ENCODE measurements at regions not wholly inside any gene's neighbourhood (a gene's known extent, or its start where the extent isn't known, plus 50 kb on each side); places are given as distances from the start of the nearest gene placed in this dataset.
A peak's percentile ranks its signal among the peaks of the same experiment; 100 is the strongest.

DNA sequence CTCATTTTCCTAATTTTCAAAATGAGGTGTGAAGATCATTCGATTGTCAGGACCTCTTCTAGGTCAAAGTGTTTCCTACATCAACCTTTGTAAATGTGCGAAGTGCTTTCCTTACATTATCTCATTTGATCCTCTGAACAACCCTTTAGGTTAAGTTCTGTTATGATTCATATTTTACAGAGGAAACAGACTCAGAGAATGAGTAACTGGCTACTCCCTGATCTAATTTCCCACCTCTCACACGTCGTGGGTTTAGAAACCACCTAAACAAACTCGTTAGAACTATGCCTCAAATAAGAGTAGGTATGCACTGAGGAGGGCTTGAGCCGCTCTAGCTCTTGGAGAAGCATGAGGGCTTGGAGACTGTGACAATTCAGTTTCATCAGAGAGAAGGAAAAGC lies 148.6 kb downstream of the CD47 start:
- H3K27me3 Mint-ChIP-seq, result peaks cover 0 to 6% of the 10 kb centered on the region in 2 donors
- peaks cover 3 to 4% of the 10 kb centered on the region in 2 donors for H3K9me3 Mint-ChIP-seq
- ATAC-seq (replicated peaks) (peak; percentile 43 to 64), DNase-seq (no peak)
- H3K4me3 Mint-ChIP-seq, result no peak overlapping the region
- H3K36me3 Mint-ChIP-seq, result no peaks in the 10 kb centered on the region
- H3K4me1 Mint-ChIP-seq, result peaks cover 8 to 20% of the 10 kb centered on the region in 2 donors
- no peak overlapping the region for H3K27ac Mint-ChIP-seq

DNA sequence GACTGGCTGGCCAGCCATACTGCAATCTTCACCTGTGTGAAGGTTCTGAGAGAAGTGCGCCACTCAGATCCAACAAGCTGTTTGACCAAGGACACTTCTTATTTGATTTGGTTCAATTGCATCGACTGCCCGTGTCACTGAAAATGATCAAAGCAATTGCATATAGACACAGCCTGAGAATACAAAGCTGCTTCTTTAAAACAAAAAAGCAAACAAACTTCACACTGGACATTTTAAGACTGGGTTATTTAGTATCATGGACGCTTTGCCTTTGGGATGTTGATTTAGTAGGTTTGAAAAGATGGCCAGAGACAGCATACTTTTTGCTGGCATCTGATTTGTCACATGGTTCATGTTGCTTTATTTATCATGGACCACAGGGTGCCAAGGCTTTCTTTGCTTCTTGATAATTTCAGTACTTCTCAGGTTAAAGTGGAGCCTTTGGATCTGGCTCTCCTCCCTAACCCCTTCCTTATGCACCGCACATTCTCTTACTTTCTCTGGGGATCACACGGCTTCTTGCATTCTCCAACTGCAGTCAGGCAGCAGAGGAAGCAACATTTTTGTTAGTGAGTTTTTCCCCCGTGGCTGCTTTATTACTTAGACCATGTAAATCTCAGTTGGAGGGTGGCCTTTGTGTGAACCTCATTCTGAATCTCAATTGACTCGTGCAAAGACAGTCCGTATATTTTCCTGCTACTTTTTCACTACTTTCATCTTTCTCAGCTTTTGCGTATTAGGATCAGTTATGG lies 151.0 kb downstream of the CD47 start:
- Mint-ChIP-seq H3K9me3 (no peaks in the 10 kb centered on the region), H3K27ac (no peak overlapping the region), H3K36me3 (no peaks in the 10 kb centered on the region)

DNA sequence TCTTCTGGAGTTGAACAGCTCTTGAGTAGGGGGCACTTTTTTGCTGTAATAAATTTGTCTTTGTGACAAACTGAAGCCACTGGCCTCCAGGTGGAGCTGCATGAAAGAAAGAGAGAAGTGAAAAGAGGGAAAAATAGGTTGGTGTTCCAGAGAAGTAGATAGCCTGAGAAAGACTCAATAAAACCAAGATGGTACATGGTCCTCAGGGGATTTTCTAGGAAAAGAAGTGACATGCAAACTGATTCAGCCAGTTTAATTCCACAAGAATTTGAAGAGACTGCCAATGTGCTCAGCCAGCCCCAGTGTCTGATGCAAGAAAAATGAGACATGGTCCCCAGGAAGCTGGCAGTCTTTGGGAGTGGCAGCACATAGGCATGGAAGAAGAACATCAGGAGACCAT lies 152.7 kb downstream of the CD47 start:
- ATAC-seq (replicated peaks) (peak in 1 of 2 donors; percentile 16), DNase-seq (no peak)
- H3K4me1 Mint-ChIP-seq, result peaks cover 8 to 20% of the 10 kb centered on the region in 2 donors
- peaks cover 0 to 4% of the 10 kb centered on the region in 2 donors for H3K27me3 Mint-ChIP-seq
- peaks cover 3 to 4% of the 10 kb centered on the region in 2 donors for H3K36me3 Mint-ChIP-seq
- H3K4me3 Mint-ChIP-seq, result no peak overlapping the region
- no peak overlapping the region for H3K27ac Mint-ChIP-seq
- peaks cover 4 to 5% of the 10 kb centered on the region in 2 donors for H3K9me3 Mint-ChIP-seq

More for the DNA sequence above, 151.0 kb downstream of the CD47 start:
- Mint-ChIP-seq H3K4me1 (peaks cover 8 to 20% of the 10 kb centered on the region in 2 donors), H3K4me3 (no peak overlapping the region), H3K27me3 (no peaks in the 10 kb centered on the region)
- DNase-seq (no peak), ATAC-seq (replicated peaks) (no peak)

DNA sequence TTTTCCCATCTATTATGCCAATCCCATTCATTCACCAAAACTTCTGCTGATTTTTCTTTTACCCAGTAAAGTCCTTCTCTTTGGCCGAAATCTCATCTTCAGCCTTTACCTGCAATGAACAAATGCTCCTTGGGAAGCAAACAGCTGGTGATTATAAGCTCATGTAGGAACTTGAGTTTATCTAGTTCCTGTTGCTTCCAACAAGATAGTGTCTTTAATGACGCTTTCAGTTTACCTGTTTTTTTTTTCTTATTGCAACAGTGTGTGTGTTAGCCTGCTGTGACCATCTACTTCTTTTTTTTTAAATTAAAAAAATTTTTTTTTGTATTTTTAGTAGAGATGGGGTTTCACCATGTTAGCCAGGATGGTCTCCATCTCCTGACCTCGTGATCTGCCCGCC lies 156.0 kb downstream of the CD47 start:
- Mint-ChIP-seq H3K36me3 (peaks cover 3 to 4% of the 10 kb centered on the region in 2 donors), H3K4me3 (no peak overlapping the region), H3K27ac (no peak overlapping the region), H3K4me1 (peaks cover 8% of the 10 kb centered on the region in 2 donors), H3K27me3 (peaks cover 0 to 4% of the 10 kb centered on the region in 2 donors), H3K9me3 (peaks cover 5 to 7% of the 10 kb centered on the region in 2 donors)
- ATAC-seq (replicated peaks), result no peak
- DNase-seq, result no peak

DNA sequence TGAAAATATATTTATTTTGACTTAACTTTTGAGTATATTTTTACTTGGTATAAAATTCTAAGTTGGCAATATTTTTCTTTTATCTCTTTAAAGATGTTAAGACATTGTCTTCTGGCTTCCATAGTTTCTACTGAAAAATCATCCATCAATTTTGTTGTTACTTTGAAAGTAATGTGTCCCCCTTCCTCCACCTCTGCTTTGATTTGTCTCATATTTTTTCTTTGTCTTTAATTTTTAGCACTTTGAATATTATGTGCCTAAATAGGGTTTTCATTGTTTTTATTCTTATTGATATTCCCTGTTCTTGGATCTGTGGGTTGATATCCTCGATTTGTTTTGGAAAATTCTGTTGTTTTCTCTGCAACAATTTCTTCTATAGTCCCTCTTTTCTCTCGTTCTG lies 157.4 kb downstream of the CD47 start:
- peaks cover 6 to 7% of the 10 kb centered on the region in 2 donors for H3K4me1 Mint-ChIP-seq
- no peak overlapping the region for H3K27ac Mint-ChIP-seq
- peaks cover 0 to 4% of the 10 kb centered on the region in 2 donors for H3K27me3 Mint-ChIP-seq

DNA sequence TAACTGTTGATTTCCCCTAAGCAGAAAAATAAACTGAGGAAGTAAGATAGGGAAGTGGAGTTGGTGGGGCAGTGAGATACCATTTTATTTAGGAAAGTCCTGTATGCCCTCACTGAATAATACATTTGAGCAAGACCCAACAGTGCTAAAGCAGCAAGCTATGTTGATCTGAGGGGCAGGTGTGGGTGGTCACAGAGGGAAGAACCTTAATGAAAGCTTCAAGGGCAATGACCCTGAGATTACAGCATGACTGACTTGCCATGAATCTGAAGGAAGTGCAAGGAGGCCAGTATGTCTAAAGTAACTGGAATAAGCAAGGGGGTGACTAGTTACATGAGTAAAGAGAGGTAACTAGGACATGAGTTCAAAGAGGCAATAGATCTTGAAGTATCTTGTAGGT lies 159.5 kb downstream of the CD47 start:
- Mint-ChIP-seq H3K4me3 (no peak overlapping the region), H3K27me3 (peaks cover 0 to 4% of the 10 kb centered on the region in 2 donors), H3K4me1 (peaks cover 3 to 17% of the 10 kb centered on the region in 2 donors)

More for the DNA sequence above, 157.4 kb downstream of the CD47 start:
- ATAC-seq (replicated peaks) (no peak), DNase-seq (no peak)
- Mint-ChIP-seq H3K4me3 (no peak overlapping the region), H3K9me3 (peaks cover 5 to 7% of the 10 kb centered on the region in 2 donors), H3K36me3 (peaks cover 3 to 4% of the 10 kb centered on the region in 2 donors)

DNA sequence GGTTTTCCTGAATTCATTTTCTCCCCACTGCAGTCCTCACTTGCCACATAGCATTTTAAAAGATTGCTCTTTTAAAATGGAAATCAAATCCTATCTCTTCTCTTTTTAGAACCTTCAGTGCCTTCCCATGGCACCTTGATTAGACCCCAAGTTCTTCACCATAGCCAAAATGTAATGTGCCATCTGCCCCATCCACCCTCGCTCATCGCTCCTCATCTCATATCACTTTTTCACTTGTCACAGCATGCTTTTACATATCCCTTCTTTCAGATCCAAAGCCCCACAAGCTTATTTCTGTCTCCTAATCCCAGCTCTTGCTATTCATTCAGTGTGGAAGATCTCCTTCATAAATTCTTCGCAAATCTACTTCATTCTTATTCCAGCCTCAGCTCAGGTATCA lies 161.7 kb downstream of the CD47 start:
- ATAC-seq (replicated peaks) (no peak), DNase-seq (no peak)
- Mint-ChIP-seq H3K4me1 (peaks cover 3 to 27% of the 10 kb centered on the region in 2 donors), H3K9me3 (peaks cover 5 to 7% of the 10 kb centered on the region in 2 donors), H3K4me3 (no peak overlapping the region), H3K27ac (no peak overlapping the region), H3K36me3 (peaks cover 3 to 4% of the 10 kb centered on the region in 2 donors), H3K27me3 (peaks cover 0 to 8% of the 10 kb centered on the region in 2 donors)

More for the DNA sequence above, 159.5 kb downstream of the CD47 start:
- Mint-ChIP-seq H3K27ac (no peak overlapping the region), H3K36me3 (peaks cover 3 to 4% of the 10 kb centered on the region in 2 donors), H3K9me3 (peaks cover 5 to 7% of the 10 kb centered on the region in 2 donors)
- DNase-seq (no peak), ATAC-seq (replicated peaks) (no peak)

DNA sequence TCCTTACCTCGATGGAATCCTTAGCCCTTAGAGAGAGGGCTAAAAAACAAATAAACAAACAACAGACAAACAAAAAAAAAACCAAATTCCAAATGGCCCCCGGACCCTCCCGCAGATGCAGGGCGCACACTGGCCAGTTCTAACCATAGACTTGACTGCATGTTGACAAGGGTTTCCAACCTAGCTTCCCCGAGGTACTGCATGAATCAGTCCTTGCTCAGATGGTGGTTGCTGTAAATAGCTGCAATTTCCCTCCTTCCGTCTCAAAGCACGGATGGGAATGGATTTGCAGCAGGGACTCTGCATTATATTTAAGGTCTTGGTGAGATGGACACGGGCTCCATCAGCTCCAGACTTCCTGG lies 162.8 kb downstream of the CD47 start:
- ATAC-seq (replicated peaks), result peak; percentile 48 to 51
- no peak for DNase-seq
- H3K4me3 Mint-ChIP-seq, result peak overlapping the region; percentile 85 to 92
- H3K27ac Mint-ChIP-seq, result peak overlapping the region; percentile 93
- no peaks in the 10 kb centered on the region for H3K36me3 Mint-ChIP-seq
- peaks cover 0 to 8% of the 10 kb centered on the region in 2 donors for H3K27me3 Mint-ChIP-seq
- peaks cover 0 to 3% of the 10 kb centered on the region in 2 donors for H3K9me3 Mint-ChIP-seq
- peaks cover 3 to 27% of the 10 kb centered on the region in 2 donors for H3K4me1 Mint-ChIP-seq

DNA sequence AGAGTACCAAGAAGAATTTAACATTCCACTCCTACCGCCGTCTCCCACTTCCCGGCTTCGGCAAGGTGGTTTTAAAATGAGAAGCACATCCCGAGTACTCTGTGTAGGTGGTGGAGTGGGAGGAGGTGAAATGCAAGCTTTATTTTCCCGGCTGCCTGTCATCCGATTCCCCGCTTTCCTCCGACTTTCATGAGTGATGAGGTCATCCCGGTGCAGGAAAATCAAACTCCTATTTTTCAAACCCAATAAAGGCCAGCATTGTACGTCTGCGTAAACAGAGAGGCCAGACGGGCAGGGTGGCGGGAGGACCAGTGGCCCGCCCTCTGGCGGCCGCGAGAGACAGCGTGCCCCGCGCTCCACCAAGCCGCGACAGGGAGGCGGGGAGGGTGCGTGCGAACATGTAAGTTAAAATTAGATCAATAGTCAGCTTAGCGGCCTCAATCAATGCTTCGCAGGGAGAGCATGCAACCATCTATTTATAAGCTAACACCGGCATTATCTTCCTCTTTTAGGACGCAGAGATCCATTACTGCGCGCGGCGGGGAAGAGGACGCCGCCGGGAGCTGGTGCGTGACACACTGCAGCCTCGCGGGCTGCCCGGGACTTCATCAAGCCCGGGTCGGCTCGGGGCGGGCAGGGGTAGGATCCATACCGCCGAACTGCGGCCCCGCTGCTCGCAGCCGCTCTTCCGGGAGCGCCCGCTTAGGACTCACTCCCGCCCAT lies 163.3 kb downstream of the CD47 start:
- Mint-ChIP-seq H3K27ac (peak overlapping the region; percentile 93), H3K9me3 (no peaks in the 10 kb centered on the region), H3K4me1 (peaks cover 3 to 27% of the 10 kb centered on the region in 2 donors), H3K36me3 (no peaks in the 10 kb centered on the region), H3K27me3 (peaks cover 0 to 8% of the 10 kb centered on the region in 2 donors), H3K4me3 (peak overlapping the region; percentile 85 to 92)
- ATAC-seq (replicated peaks) (peak; percentile 97), DNase-seq (peak; percentile 71)

DNA sequence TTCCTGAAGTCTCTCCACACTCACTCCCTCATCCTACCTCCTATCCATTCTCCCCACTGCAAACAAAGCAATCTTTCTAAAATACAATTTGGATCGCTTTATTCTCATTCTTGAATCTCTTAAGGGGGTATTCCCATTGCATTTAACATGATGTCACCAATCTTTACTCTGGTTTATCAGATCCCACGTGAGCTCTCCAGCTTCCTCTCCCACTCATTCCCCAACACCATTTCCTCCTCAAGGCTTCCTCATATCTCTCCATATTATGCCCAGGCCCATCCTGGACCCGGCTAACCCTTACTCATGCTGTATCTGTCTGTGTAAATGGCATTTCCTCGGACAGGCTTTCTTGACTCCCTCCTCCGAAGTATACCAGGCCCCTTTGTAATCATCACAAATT lies 165.0 kb downstream of the CD47 start:
- DNase-seq, result no peak
- H3K36me3 Mint-ChIP-seq, result no peaks in the 10 kb centered on the region
- no peaks in the 10 kb centered on the region for H3K9me3 Mint-ChIP-seq
- ATAC-seq (replicated peaks), result no peak
- no peak overlapping the region for H3K27ac Mint-ChIP-seq
- peaks cover 7 to 16% of the 10 kb centered on the region in 2 donors for H3K27me3 Mint-ChIP-seq
- H3K4me3 Mint-ChIP-seq, result no peak overlapping the region
- peaks cover 3 to 27% of the 10 kb centered on the region in 2 donors for H3K4me1 Mint-ChIP-seq

DNA sequence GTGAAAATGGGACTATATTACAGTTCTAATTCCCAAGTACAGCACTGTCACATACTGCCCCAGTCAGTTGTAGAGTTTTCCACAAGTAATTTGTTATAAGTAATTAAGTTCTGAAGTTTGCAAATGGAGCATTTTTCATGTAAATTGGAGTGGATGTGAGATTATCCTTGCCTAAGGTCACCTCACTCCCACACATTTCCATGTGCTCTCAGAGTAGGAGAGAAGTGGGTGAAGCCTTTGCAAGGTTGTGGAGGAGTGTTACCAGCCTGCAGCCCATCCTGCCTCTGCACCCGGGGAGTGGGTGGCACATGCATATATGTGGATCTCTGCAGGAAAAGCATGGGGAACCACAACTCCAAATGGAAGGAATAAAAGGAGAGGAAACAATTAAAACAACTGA lies 169.8 kb downstream of the CD47 start:
- DNase-seq (no peak), ATAC-seq (replicated peaks) (no peak)
- Mint-ChIP-seq H3K27me3 (peaks cover 22 to 32% of the 10 kb centered on the region in 2 donors), H3K36me3 (no peaks in the 10 kb centered on the region), H3K27ac (no peak overlapping the region), H3K4me3 (no peak overlapping the region), H3K9me3 (no peaks in the 10 kb centered on the region), H3K4me1 (peaks cover 0 to 7% of the 10 kb centered on the region in 2 donors)

DNA sequence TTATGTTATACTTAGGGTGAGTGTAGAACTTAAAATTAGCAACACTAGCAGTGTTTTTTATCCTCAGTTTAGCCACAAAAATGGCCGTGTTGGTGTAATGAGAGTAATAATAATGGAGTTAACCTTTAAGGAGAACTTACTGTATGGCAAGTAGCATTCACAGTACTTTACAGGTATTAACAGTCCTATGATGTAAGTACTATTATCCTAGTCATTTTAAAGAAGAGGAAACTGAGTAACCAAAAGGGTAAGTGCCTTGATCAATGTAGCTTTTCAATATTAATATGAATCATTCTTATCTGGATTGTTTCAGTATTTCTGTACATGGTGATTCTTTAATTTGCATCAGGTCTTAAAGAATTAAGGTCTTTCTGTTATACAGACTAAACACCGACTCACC lies 170.3 kb downstream of the CD47 start:
- Mint-ChIP-seq H3K4me3 (no peak overlapping the region), H3K27ac (no peak overlapping the region), H3K36me3 (no peaks in the 10 kb centered on the region), H3K4me1 (peaks cover 0 to 2% of the 10 kb centered on the region in 2 donors), H3K9me3 (no peaks in the 10 kb centered on the region), H3K27me3 (peaks cover 22 to 27% of the 10 kb centered on the region in 2 donors)
- no peak for DNase-seq
- ATAC-seq (replicated peaks), result no peak

DNA sequence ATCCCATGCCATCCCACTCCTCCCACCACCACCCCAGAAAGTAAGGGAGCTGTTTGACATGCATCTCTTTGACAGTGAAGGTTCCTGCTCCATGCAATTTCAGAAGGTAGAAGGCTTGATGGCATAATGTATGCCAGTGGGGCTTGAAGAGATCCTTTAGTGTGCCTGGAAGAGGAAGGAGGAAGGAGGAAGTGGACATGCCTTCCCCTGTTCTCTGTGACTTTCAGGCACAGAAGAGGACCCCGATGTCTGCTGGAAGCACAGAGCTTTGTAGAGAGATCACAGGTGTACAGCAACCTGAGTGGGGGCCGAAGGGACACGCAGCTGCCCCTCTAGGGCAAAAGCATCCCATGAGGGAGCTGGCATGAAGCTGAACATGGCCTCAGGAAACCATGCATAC lies 171.6 kb downstream of the CD47 start:
- Mint-ChIP-seq H3K9me3 (no peaks in the 10 kb centered on the region), H3K4me1 (no peaks in the 10 kb centered on the region), H3K36me3 (no peaks in the 10 kb centered on the region), H3K4me3 (no peak overlapping the region), H3K27ac (no peak overlapping the region), H3K27me3 (peaks cover 26% of the 10 kb centered on the region in 2 donors)
- DNase-seq (no peak), ATAC-seq (replicated peaks) (no peak)

DNA sequence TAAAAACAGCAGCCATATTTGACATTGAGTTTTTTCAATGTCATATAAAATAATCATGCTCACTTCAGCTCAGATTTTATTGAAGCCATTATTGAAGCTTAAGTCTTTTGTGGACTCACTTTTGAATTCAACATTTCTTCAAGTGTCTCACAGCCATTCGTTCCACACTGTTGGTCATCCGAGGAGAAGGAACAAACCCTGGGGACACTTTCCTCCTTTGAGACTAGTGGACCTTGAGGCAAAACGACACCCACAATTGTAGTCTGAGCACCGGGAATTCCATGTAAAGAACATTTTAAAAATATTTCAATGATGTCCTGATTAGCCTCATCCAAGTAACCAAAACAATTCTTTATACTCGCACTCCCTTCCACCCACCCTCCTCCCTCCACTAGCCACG lies 174.7 kb downstream of the CD47 start:
- H3K4me3 Mint-ChIP-seq, result no peak overlapping the region
- peaks cover under 1 to 4% of the 10 kb centered on the region in 2 donors for H3K4me1 Mint-ChIP-seq
- DNase-seq, result no peak
- H3K9me3 Mint-ChIP-seq, result no peaks in the 10 kb centered on the region
- H3K27ac Mint-ChIP-seq, result no peak overlapping the region
- no peaks in the 10 kb centered on the region for H3K36me3 Mint-ChIP-seq
- peaks cover 21 to 23% of the 10 kb centered on the region in 2 donors for H3K27me3 Mint-ChIP-seq
- no peak for ATAC-seq (replicated peaks)

Data from stimulated activated naive B cell treated with anti-CD40 and anti-IgM and Interleukin-4, amounts not matched to agents 10 μg/mL and 1 μg/mL and 100 μg/mL, for 72 hours (primary cell).